Ammon's horn (tissue), 1 donor: ENCODE measurements at regions not wholly inside any gene's neighbourhood (a gene's known extent, or its start where the extent isn't known, plus 50 kb on each side); places are given as distances from the start of the nearest gene placed in this dataset.

Experiments used
- DNase-seq: peaks from one replicate; pipeline ENCODE4 v3.0.0-alpha.2; 2016; ENCODE audit warnings: low spot score

GRCh38 chr11:130641876-130642275, 193.4 kb downstream of the ADAMTS15 start:
- no peak for DNase-seq

- DNase-seq: no peak
These were observed 194.5 kb downstream of the ADAMTS15 start for GRCh38 chr11:130642994-130643393.

GRCh38 chr11:130644187-130644586, 195.7 kb downstream of the ADAMTS15 start:
- no peak for DNase-seq

GRCh38 chr11:130645164-130645842, 196.9 kb downstream of the ADAMTS15 start:
- no peak for DNase-seq

- no peak for DNase-seq
These were observed 197.4 kb downstream of the ADAMTS15 start for GRCh38 chr11:130645843-130646197.

- DNase-seq: no peak
These were observed 198.4 kb downstream of the ADAMTS15 start for GRCh38 chr11:130646881-130647280.

- no peak for DNase-seq
These were observed 198.9 kb downstream of the ADAMTS15 start for GRCh38 chr11:130647371-130647770.

GRCh38 chr11:130649801-130650200, 201.4 kb downstream of the ADAMTS15 start:
- no peak for DNase-seq

GRCh38 chr11:130650456-130651030, 202.1 kb downstream of the ADAMTS15 start:
- no peak for DNase-seq

GRCh38 chr11:130651066-130651855, 202.8 kb downstream of the ADAMTS15 start:
- DNase-seq: no peak

- no peak for DNase-seq
These were observed 204.4 kb downstream of the ADAMTS15 start for GRCh38 chr11:130652671-130653335.

- DNase-seq: peak; percentile 65
These were observed 205.6 kb downstream of the ADAMTS15 start for GRCh38 chr11:130653838-130654636.

GRCh38 chr11:130655300-130655699, 206.9 kb downstream of the ADAMTS15 start:
- DNase-seq: no peak

GRCh38 chr11:130666781-130667251, 218.4 kb downstream of the ADAMTS15 start:
- DNase-seq: no peak

- DNase-seq: no peak
These were observed 220.3 kb downstream of the ADAMTS15 start for GRCh38 chr11:130668751-130669150.

GRCh38 chr11:130670200-130670599, 221.8 kb downstream of the ADAMTS15 start:
- DNase-seq: no peak

- peak; percentile 36 for DNase-seq
These were observed 223.6 kb downstream of the ADAMTS15 start for GRCh38 chr11:130671801-130672700.

GRCh38 chr11:130672911-130673310, 224.5 kb downstream of the ADAMTS15 start:
- DNase-seq: no peak

GRCh38 chr11:130673698-130674097, 225.3 kb downstream of the ADAMTS15 start:
- DNase-seq: no peak

GRCh38 chr11:130674686-130675308, 226.4 kb downstream of the ADAMTS15 start:
- no peak for DNase-seq
